Activated CD4-positive, alpha-beta T cell treated with anti-CD3 and anti-CD28 coated beads, Interleukin-2, amount 10 ng/mL, durations not matched to agents 24 days and 14 days (primary cell): ENCODE measurements at regions not wholly inside any gene's neighbourhood (a gene's known extent, or its start where the extent isn't known, plus 50 kb on each side); places are given as distances from the start of the nearest gene placed in this dataset.

ENCODE experiments used
- DNase-seq: peaks from one replicate; pipeline ENCODE4 v3.0.0; 2022
- H3K27ac Mint-ChIP-seq: one replicate; pipeline ENCODE4 v1.8.0; 2022; ENCODE audit warnings: mild to moderate bottlenecking, mixed read lengths
- H3K27me3 Mint-ChIP-seq: one replicate; pipeline ENCODE4 v1.8.0; 2022; ENCODE audit warnings: mixed read lengths
- H3K36me3 Mint-ChIP-seq: one replicate; pipeline ENCODE4 v1.8.0; 2022; ENCODE audit warnings: low read depth, mild to moderate bottlenecking, mixed read lengths
- H3K4me1 Mint-ChIP-seq: one replicate; pipeline ENCODE4 v1.8.0; 2021; ENCODE audit warnings: mixed read lengths
- H3K4me3 Mint-ChIP-seq: one replicate; pipeline ENCODE4 v1.8.0; 2022; ENCODE audit warnings: mild to moderate bottlenecking, moderate library complexity, mixed read lengths
- H3K9me3 Mint-ChIP-seq: one replicate; pipeline ENCODE4 v1.8.0; 2021; ENCODE audit warnings: mixed read lengths
- intact Hi-C: fragments of 100-400 bp; cut with micrococcal nuclease; formaldehyde crosslinking; loops from one replicate; pipeline ENCODE4 v1.15.1; 2023

GRCh38 chr15:97866959-97867358 is 93.5 kb upstream of the ARRDC4 start:
- Mint-ChIP-seq H3K36me3 (no peaks in the 10 kb centered on the region), H3K4me3 (no peak overlapping the region), H3K4me1 (no peaks in the 10 kb centered on the region), H3K9me3 (no peaks in the 10 kb centered on the region), H3K27ac (no peak overlapping the region), H3K27me3 (no peaks in the 10 kb centered on the region)
- intact Hi-C loops, result no loop called here
- no peak for DNase-seq

DNA sequence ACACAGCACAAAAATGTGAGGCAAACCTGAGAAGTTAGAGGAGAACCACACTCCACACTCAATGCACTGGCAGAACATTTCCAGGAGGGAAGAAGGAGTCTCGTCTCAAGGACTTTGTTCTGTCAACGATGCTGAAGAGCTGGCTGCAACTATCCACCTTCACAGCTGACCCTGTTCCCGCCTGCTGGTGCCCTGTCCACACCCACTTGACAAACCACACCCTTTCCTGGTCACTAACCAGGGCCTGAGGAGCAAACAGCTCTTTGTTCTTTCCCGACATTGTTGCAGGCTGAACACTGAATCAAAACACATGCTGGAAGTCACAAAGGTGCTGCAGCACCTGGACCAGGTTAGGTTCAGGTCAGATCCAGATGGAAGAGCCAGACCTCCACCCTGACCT is 92.6 kb upstream of the ARRDC4 start:
- H3K27ac Mint-ChIP-seq, result no peak overlapping the region
- H3K4me1 Mint-ChIP-seq, result no peaks in the 10 kb centered on the region
- no peak for DNase-seq
- no peak overlapping the region for H3K4me3 Mint-ChIP-seq
- no peaks in the 10 kb centered on the region for H3K36me3 Mint-ChIP-seq
- H3K27me3 Mint-ChIP-seq, result no peaks in the 10 kb centered on the region
- no peaks in the 10 kb centered on the region for H3K9me3 Mint-ChIP-seq
- intact Hi-C loops, result no loop called here

DNA sequence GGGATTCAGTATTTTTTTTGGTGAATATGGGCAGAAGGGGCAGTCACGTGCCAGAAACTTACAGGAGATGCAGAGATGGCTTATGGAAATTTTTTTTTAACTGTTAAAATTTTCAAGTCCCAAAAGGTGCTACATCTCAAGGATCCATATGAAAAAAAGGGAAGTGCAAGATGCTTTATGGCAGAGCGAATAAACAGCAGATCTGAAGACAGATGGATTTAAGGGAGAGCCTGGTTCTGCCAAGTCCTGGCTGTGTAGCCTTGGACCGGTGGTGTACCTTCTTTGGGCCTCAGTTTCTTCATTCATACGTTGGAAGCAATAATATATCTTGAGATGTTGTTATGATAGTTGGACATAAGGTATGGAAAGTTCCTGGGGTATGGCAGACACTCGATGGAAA is 91.5 kb upstream of the ARRDC4 start:
- no peaks in the 10 kb centered on the region for H3K36me3 Mint-ChIP-seq
- intact Hi-C loops, result no loop called here
- no peaks in the 10 kb centered on the region for H3K9me3 Mint-ChIP-seq
- no peak overlapping the region for H3K27ac Mint-ChIP-seq
- no peak overlapping the region for H3K4me3 Mint-ChIP-seq
- no peaks in the 10 kb centered on the region for H3K27me3 Mint-ChIP-seq
- no peaks in the 10 kb centered on the region for H3K4me1 Mint-ChIP-seq
- DNase-seq, result no peak

- H3K27me3 Mint-ChIP-seq, result no peaks in the 10 kb centered on the region
- DNase-seq, result no peak
- no peaks in the 10 kb centered on the region for H3K36me3 Mint-ChIP-seq
- no peaks in the 10 kb centered on the region for H3K4me1 Mint-ChIP-seq
- H3K27ac Mint-ChIP-seq, result no peak overlapping the region
- no peaks in the 10 kb centered on the region for H3K9me3 Mint-ChIP-seq
- intact Hi-C loops, result no loop called here
- H3K4me3 Mint-ChIP-seq, result no peak overlapping the region
Measured at GRCh38 chr15:97870771-97871170, 89.7 kb upstream of the ARRDC4 start.

DNA sequence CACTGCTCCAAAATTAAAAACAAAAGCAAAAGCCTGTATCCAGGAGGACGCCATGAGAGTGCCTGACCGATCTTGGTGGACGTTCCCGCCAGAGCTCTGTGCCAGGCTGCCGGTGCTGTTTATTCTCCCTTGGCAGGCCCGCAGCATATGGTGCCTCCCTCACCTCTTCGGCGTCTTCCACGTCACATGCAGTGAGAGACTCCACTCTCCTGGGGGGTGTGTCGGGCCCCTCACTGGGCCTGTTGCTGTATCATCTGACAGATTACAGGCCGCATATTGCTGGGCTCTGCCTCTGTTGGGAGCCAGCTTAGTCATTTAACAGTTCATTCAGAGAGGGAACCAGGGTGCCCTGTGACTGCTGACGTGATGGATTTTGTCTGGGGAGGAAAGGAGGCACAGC is 86.4 kb upstream of the ARRDC4 start:
- H3K27me3 Mint-ChIP-seq, result no peaks in the 10 kb centered on the region
- H3K27ac Mint-ChIP-seq, result no peak overlapping the region
- no peaks in the 10 kb centered on the region for H3K9me3 Mint-ChIP-seq
- no peak for DNase-seq
- no peak overlapping the region for H3K4me3 Mint-ChIP-seq
- H3K36me3 Mint-ChIP-seq, result no peaks in the 10 kb centered on the region
- no peaks in the 10 kb centered on the region for H3K4me1 Mint-ChIP-seq
- intact Hi-C loops, result no loop called here

GRCh38 chr15:97875025-97875512 is 85.4 kb upstream of the ARRDC4 start:
- no peak overlapping the region for H3K4me3 Mint-ChIP-seq
- no peak for DNase-seq
- no peaks in the 10 kb centered on the region for H3K27me3 Mint-ChIP-seq
- no peaks in the 10 kb centered on the region for H3K36me3 Mint-ChIP-seq
- no peak overlapping the region for H3K27ac Mint-ChIP-seq
- intact Hi-C loops, result no loop called here
- no peaks in the 10 kb centered on the region for H3K9me3 Mint-ChIP-seq
- no peaks in the 10 kb centered on the region for H3K4me1 Mint-ChIP-seq

- no peaks in the 10 kb centered on the region for H3K36me3 Mint-ChIP-seq
- H3K4me3 Mint-ChIP-seq, result no peak overlapping the region
- no peaks in the 10 kb centered on the region for H3K9me3 Mint-ChIP-seq
- intact Hi-C loops, result no loop called here
- no peaks in the 10 kb centered on the region for H3K27me3 Mint-ChIP-seq
- H3K4me1 Mint-ChIP-seq, result no peaks in the 10 kb centered on the region
- DNase-seq, result no peak
- H3K27ac Mint-ChIP-seq, result no peak overlapping the region
Measured at GRCh38 chr15:97875513-97876280, 84.8 kb upstream of the ARRDC4 start.

- H3K4me3 Mint-ChIP-seq, result no peak overlapping the region
- intact Hi-C loops, result no loop called here
- H3K27ac Mint-ChIP-seq, result no peak overlapping the region
- no peaks in the 10 kb centered on the region for H3K36me3 Mint-ChIP-seq
- H3K9me3 Mint-ChIP-seq, result no peaks in the 10 kb centered on the region
- no peaks in the 10 kb centered on the region for H3K4me1 Mint-ChIP-seq
- DNase-seq, result no peak
- H3K27me3 Mint-ChIP-seq, result no peaks in the 10 kb centered on the region
Measured at GRCh38 chr15:97876281-97876675, 84.2 kb upstream of the ARRDC4 start.

GRCh38 chr15:97881346-97881965 is 79.0 kb upstream of the ARRDC4 start:
- no peaks in the 10 kb centered on the region for H3K27me3 Mint-ChIP-seq
- H3K9me3 Mint-ChIP-seq, result no peaks in the 10 kb centered on the region
- no peaks in the 10 kb centered on the region for H3K36me3 Mint-ChIP-seq
- H3K4me1 Mint-ChIP-seq, result no peaks in the 10 kb centered on the region
- no peak overlapping the region for H3K4me3 Mint-ChIP-seq
- intact Hi-C loops, result no loop called here
- no peak for DNase-seq
- no peak overlapping the region for H3K27ac Mint-ChIP-seq

GRCh38 chr15:97884513-97885131 is 75.9 kb upstream of the ARRDC4 start:
- no peaks in the 10 kb centered on the region for H3K9me3 Mint-ChIP-seq
- intact Hi-C loops, result no loop called here
- H3K4me1 Mint-ChIP-seq, result no peaks in the 10 kb centered on the region
- no peak overlapping the region for H3K4me3 Mint-ChIP-seq
- H3K27me3 Mint-ChIP-seq, result no peaks in the 10 kb centered on the region
- no peak overlapping the region for H3K27ac Mint-ChIP-seq
- H3K36me3 Mint-ChIP-seq, result no peaks in the 10 kb centered on the region
- no peak for DNase-seq

DNA sequence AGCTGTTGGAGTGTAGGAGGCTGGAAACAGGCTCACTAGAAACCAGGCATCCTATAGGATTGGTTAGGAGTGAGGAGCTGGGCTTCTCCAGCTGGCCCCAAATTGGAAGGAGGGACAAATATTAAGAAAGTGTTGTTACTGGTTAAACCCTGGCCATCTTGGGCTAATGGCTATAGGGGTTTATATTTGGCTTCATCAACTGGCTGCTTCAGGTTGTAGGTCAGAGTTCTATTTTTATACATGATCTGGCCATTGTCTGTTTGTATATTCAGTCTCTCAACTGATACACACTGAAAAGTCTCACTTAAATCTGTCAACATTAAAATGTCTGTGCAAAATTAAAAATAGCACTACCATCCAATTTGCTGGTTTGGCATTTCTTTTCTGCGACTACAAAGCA is 70.2 kb upstream of the ARRDC4 start:
- H3K27ac Mint-ChIP-seq, result no peak overlapping the region
- H3K9me3 Mint-ChIP-seq, result no peaks in the 10 kb centered on the region
- no peaks in the 10 kb centered on the region for H3K4me1 Mint-ChIP-seq
- DNase-seq, result no peak
- H3K4me3 Mint-ChIP-seq, result no peak overlapping the region
- no peaks in the 10 kb centered on the region for H3K36me3 Mint-ChIP-seq
- no peaks in the 10 kb centered on the region for H3K27me3 Mint-ChIP-seq
- intact Hi-C loops, result no loop called here

DNA sequence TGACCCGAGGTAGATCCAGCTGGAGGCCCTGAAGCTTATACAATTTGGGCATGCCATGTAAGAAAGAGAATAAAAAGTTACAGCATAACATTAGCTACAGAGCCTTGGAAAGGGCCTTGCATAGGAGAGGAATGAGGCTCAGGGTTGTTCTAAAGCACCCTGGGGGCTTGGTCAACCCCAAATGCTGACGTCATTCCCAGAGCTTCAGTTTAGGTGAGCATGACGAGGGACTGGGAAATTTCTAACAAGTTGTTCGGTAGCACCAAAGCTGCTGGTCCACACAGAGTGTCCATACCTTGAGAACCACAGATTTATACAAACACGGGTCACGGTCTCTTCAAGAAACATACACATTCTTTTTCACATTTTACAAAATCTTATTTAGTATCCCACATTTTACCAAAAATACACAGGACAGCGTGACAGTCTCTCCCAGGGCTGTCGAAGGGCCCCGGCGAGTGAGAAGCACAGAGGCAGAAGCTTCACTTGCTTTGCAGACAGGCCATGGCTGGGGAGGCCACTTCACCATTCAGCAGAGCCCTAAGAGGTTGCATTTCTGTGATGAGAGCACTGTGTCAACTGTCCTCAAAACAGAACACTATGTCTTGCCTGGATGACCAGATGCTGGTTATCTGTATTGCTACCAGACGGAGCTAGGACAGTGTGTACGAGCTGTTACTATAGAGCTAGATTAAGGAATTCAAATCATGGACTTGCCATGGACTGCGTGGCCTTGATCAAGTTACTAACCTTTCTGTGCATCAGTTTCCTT is 68.2 kb upstream of the ARRDC4 start:
- Mint-ChIP-seq H3K4me3 (no peak overlapping the region), H3K27ac (no peak overlapping the region), H3K9me3 (no peaks in the 10 kb centered on the region), H3K36me3 (no peaks in the 10 kb centered on the region), H3K27me3 (no peaks in the 10 kb centered on the region), H3K4me1 (no peaks in the 10 kb centered on the region)
- intact Hi-C loops, result no loop called here
- DNase-seq, result no peak

- Mint-ChIP-seq H3K9me3 (no peaks in the 10 kb centered on the region), H3K4me1 (no peaks in the 10 kb centered on the region), H3K27ac (no peak overlapping the region), H3K4me3 (no peak overlapping the region), H3K36me3 (no peaks in the 10 kb centered on the region), H3K27me3 (no peaks in the 10 kb centered on the region)
- no peak for DNase-seq
- intact Hi-C loops, result no loop called here
Measured at GRCh38 chr15:97893967-97894366, 66.5 kb upstream of the ARRDC4 start.

DNA sequence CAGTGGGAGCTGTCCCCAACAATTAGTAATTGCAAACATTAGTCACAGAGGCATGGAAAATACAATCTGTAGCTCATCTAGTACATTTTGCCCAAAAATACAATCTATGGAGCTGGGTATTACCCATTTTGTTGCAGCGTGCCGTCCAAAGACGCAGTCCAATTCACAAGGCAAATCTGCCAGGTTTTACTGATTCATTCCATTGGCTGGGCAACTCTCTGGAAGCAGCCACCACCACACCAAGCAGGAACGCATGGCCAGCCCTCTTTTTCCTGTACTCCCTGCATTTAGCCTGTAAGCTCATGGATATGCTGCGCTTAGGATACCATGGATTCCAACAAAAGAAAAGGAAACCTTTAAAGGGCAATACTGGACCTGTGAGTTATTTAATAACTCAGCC is 60.5 kb upstream of the ARRDC4 start:
- H3K4me1 Mint-ChIP-seq, result peaks cover 3% of the 10 kb centered on the region
- intact Hi-C loops, result loop anchor here (10.0 kb wide), 1 partner anchor 395 kb away; no protein-coding TSS in a partner anchor
- DNase-seq, result no peak
- no peak overlapping the region for H3K4me3 Mint-ChIP-seq
- no peaks in the 10 kb centered on the region for H3K9me3 Mint-ChIP-seq
- H3K27me3 Mint-ChIP-seq, result peaks cover 17% of the 10 kb centered on the region
- no peaks in the 10 kb centered on the region for H3K36me3 Mint-ChIP-seq
- no peak overlapping the region for H3K27ac Mint-ChIP-seq
